ENCODE measurements at regions not wholly inside any gene's neighbourhood (a gene's known extent, or its start where the extent isn't known, plus 50 kb on each side); places are given as distances from the start of the nearest gene placed in this dataset.

GRCh38 chr4:31803526-31804195 lies 1083.5 kb downstream of the PCDH7 start:
- Histone ChIP-seq H3K4me3 (ENCODE audit: low read length) (no peak overlapping the region), H3K36me3 (ENCODE audit: control insufficient read depth, insufficient read depth, low read length) (no peaks in the 10 kb centered on the region), H3K27ac (ENCODE audit: low read length) (no peak overlapping the region), H3K9me3 (ENCODE audit: control insufficient read depth, insufficient read depth, low read length) (no peaks in the 10 kb centered on the region), H3K27me3 (ENCODE audit: control insufficient read depth, insufficient read depth, low read length) (no peaks in the 10 kb centered on the region), H3K4me1 (ENCODE audit: control insufficient read depth, insufficient read depth, low read length) (no peaks in the 10 kb centered on the region)
- Mint-ChIP-seq H3K9me3 (peaks cover 15 to 28% of the 10 kb centered on the region in 2 donors), H3K4me1 (no peaks in the 10 kb centered on the region), H3K4me3 (no peak overlapping the region), H3K36me3 (peaks cover 25% of the 10 kb centered on the region), H3K27me3 (ENCODE audit: low read depth in 2 of 2) (no peaks in the 10 kb centered on the region), H3K27ac (no peak overlapping the region)
- intact Hi-C loops (cut with micrococcal nuclease): no loop called here
- DNase-seq: no peak
- WGBS (ENCODE audit: insufficient coverage): 68% methylated on average over 2 of the region's 3 CpGs
- TF ChIP-seq, protein P1, sequence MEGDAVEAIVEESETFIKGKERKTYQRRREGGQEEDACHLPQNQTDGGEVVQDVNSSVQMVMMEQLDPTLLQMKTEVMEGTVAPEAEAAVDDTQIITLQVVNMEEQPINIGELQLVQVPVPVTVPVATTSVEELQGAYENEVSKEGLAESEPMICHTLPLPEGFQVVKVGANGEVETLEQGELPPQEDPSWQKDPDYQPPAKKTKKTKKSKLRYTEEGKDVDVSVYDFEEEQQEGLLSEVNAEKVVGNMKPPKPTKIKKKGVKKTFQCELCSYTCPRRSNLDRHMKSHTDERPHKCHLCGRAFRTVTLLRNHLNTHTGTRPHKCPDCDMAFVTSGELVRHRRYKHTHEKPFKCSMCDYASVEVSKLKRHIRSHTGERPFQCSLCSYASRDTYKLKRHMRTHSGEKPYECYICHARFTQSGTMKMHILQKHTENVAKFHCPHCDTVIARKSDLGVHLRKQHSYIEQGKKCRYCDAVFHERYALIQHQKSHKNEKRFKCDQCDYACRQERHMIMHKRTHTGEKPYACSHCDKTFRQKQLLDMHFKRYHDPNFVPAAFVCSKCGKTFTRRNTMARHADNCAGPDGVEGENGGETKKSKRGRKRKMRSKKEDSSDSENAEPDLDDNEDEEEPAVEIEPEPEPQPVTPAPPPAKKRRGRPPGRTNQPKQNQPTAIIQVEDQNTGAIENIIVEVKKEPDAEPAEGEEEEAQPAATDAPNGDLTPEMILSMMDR (IDR thresholded peaks at IDR 0.05): no peak
- ATAC-seq: no peak

DNA sequence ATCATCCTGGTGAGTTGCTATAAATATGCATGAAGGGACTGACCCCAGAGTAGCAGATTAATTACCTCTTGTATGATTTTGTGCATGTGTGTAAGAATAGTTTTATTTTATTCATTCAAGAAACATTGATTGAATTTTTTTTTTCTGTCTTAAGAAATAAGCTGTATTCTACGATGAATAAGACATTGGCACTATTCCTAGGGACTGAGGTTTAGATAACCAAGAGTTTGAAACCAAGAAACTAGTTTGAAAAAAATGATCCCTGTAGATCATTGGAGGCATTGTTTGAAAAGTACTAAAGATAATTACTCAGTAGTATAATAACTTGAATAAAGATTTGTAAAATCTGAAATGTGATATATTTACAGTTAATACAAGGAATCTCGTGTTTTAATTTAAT lies 1086.9 kb downstream of the PCDH7 start:
- H3K4me1 ChIP-seq (ENCODE audit: control insufficient read depth, insufficient read depth, low read length): no peaks in the 10 kb centered on the region
- TF ChIP-seq, protein P1 (IDR thresholded peaks at IDR 0.05): no peak
- no CpG with 5 or more reads among the region's 2 CpGs for WGBS (ENCODE audit: insufficient coverage)
- H3K27ac ChIP-seq (ENCODE audit: low read length): no peak overlapping the region
- DNase-seq (no peak), ATAC-seq (no peak)
- H3K4me3 ChIP-seq (ENCODE audit: low read length): no peak overlapping the region
- no peaks in the 10 kb centered on the region for H3K36me3 ChIP-seq (ENCODE audit: control insufficient read depth, insufficient read depth, low read length)
- Mint-ChIP-seq H3K9me3 (peaks cover 11 to 14% of the 10 kb centered on the region in 2 donors), H3K27me3 (ENCODE audit: low read depth in 2 of 2) (no peaks in the 10 kb centered on the region), H3K4me3 (no peak overlapping the region), H3K4me1 (no peaks in the 10 kb centered on the region), H3K27ac (no peak overlapping the region), H3K36me3 (no peaks in the 10 kb centered on the region)
- H3K27me3 ChIP-seq (ENCODE audit: control insufficient read depth, insufficient read depth, low read length): no peaks in the 10 kb centered on the region
- H3K9me3 ChIP-seq (ENCODE audit: control insufficient read depth, insufficient read depth, low read length): no peaks in the 10 kb centered on the region
- intact Hi-C loops (cut with micrococcal nuclease): no loop called here

DNA sequence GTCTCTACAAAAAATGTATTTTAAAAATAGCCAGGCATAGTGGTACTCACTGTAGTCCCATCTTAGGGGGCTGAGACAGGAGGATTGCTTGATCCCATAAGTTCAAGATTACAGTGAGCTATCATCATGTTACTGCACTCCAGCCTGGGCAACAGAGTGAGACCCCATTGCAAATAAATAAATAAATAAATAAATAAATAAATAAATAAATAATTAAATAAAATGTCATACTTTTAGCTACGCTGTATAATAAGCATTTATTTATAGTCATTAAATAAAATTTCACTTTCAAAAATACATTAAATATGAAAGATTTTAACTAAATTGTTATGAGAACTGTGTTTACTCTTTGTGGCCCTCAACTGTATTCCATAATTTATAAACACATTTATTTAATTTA lies 1124.2 kb downstream of the PCDH7 start:
- intact Hi-C loops (cut with micrococcal nuclease): no loop called here
- Histone ChIP-seq H3K4me1 (ENCODE audit: control insufficient read depth, insufficient read depth, low read length) (no peaks in the 10 kb centered on the region), H3K27ac (ENCODE audit: low read length) (no peak overlapping the region), H3K36me3 (ENCODE audit: control insufficient read depth, insufficient read depth, low read length) (no peaks in the 10 kb centered on the region), H3K27me3 (ENCODE audit: control insufficient read depth, insufficient read depth, low read length) (no peaks in the 10 kb centered on the region), H3K4me3 (ENCODE audit: low read length) (no peak overlapping the region), H3K9me3 (ENCODE audit: control insufficient read depth, insufficient read depth, low read length) (peaks cover 3% of the 10 kb centered on the region)
- Mint-ChIP-seq H3K4me3 (no peak overlapping the region), H3K36me3 (no peaks in the 10 kb centered on the region), H3K4me1 (no peaks in the 10 kb centered on the region), H3K27me3 (ENCODE audit: low read depth in 2 of 2) (no peaks in the 10 kb centered on the region), H3K9me3 (peaks cover 11 to 15% of the 10 kb centered on the region in 2 donors), H3K27ac (no peak overlapping the region)
- DNase-seq: no peak
- ATAC-seq: no peak
- no CpG with 5 or more reads among the region's 1 CpG for WGBS (ENCODE audit: insufficient coverage)
- TF ChIP-seq, protein P1 (IDR thresholded peaks at IDR 0.05): no peak

- Histone ChIP-seq H3K9me3 (ENCODE audit: control insufficient read depth, insufficient read depth, low read length) (peaks cover 13% of the 10 kb centered on the region), H3K27ac (ENCODE audit: low read length) (no peak overlapping the region), H3K36me3 (ENCODE audit: control insufficient read depth, insufficient read depth, low read length) (no peaks in the 10 kb centered on the region), H3K4me3 (ENCODE audit: low read length) (no peak overlapping the region), H3K4me1 (ENCODE audit: control insufficient read depth, insufficient read depth, low read length) (no peaks in the 10 kb centered on the region), H3K27me3 (ENCODE audit: control insufficient read depth, insufficient read depth, low read length) (no peaks in the 10 kb centered on the region)
- no peaks in the 10 kb centered on the region for H3K36me3 Mint-ChIP-seq
- WGBS (ENCODE audit: insufficient coverage): 84% methylated on average over 2 of the region's 2 CpGs
- intact Hi-C loops (cut with micrococcal nuclease): no loop called here
- no peaks in the 10 kb centered on the region for H3K27me3 Mint-ChIP-seq (ENCODE audit: low read depth in 2 of 2)
- TF ChIP-seq, protein P1 (IDR thresholded peaks at IDR 0.05): no peak
- no peak overlapping the region for H3K27ac Mint-ChIP-seq
- ATAC-seq (no peak), DNase-seq (no peak)
- H3K4me1 Mint-ChIP-seq: no peaks in the 10 kb centered on the region
- H3K9me3 Mint-ChIP-seq: peaks cover 8 to 20% of the 10 kb centered on the region in 2 donors
- H3K4me3 Mint-ChIP-seq: no peak overlapping the region
These were observed 1131.8 kb downstream of the PCDH7 start for GRCh38 chr4:31851946-31852345.

Measured in natural killer cell (primary cell).